GM21737 (cell line): ENCODE measurements at regions not wholly inside any gene's neighbourhood (a gene's known extent, or its start where the extent isn't known, plus 50 kb on each side); places are given as distances from the start of the nearest gene placed in this dataset.
A peak's percentile ranks its signal among the peaks of the same experiment; 100 is the strongest.

Experiments
- ATAC-seq: cut with Tn5 transposase; IDR thresholded peaks from one replicate; pipeline ENCODE4 v1.9.1; 2021; ENCODE audit warnings: mild to moderate bottlenecking, moderate library complexity; ENCODE audit not compliant: unreplicated experiment

- ATAC-seq, result no peak
Measured at GRCh38 chr2:181185421-181185820, 205.0 kb downstream of the UBE2E3 start.

- no peak for ATAC-seq
Measured at GRCh38 chr2:181185948-181186347, 205.5 kb downstream of the UBE2E3 start.

- no peak for ATAC-seq
Measured at GRCh38 chr2:181188605-181189004, 208.2 kb downstream of the UBE2E3 start.

- ATAC-seq, result no peak
Measured at GRCh38 chr2:181189951-181190350, 209.5 kb downstream of the UBE2E3 start.

GRCh38 chr2:181190711-181191110 is 210.3 kb downstream of the UBE2E3 start:
- no peak for ATAC-seq

- ATAC-seq, result no peak
Measured at GRCh38 chr2:181193550-181193949, 213.1 kb downstream of the UBE2E3 start.

GRCh38 chr2:181196401-181196800 is 216.0 kb downstream of the UBE2E3 start:
- no peak for ATAC-seq

GRCh38 chr2:181197140-181197760 is 216.8 kb downstream of the UBE2E3 start:
- no peak for ATAC-seq

GRCh38 chr2:181198183-181198864 is 217.9 kb downstream of the UBE2E3 start:
- no peak for ATAC-seq

- no peak for ATAC-seq
Measured at GRCh38 chr2:181203412-181203811, 223.0 kb downstream of the UBE2E3 start.

- no peak for ATAC-seq
Measured at GRCh38 chr2:181203916-181204315, 223.5 kb downstream of the UBE2E3 start.

- ATAC-seq, result no peak
Measured at GRCh38 chr2:181218401-181218821, 238.0 kb downstream of the UBE2E3 start.

GRCh38 chr2:181223234-181223633 is 234.0 kb upstream of the ITGA4 start:
- no peak for ATAC-seq

- ATAC-seq, result no peak
Measured at GRCh38 chr2:181224866-181225265, 232.3 kb upstream of the ITGA4 start.

- no peak for ATAC-seq
Measured at GRCh38 chr2:181228661-181229060, 228.5 kb upstream of the ITGA4 start.

- ATAC-seq, result no peak
Measured at GRCh38 chr2:181231151-181231550, 226.0 kb upstream of the ITGA4 start.

GRCh38 chr2:181231886-181232621 is 225.1 kb upstream of the ITGA4 start:
- no peak for ATAC-seq

GRCh38 chr2:181234487-181234891 is 222.7 kb upstream of the ITGA4 start:
- ATAC-seq, result no peak

- no peak for ATAC-seq
Measured at GRCh38 chr2:181235011-181235410, 222.2 kb upstream of the ITGA4 start.

GRCh38 chr2:181235683-181236459 is 221.3 kb upstream of the ITGA4 start:
- peak; percentile 96 for ATAC-seq

- ATAC-seq, result no peak
Measured at GRCh38 chr2:181239201-181239799, 217.9 kb upstream of the ITGA4 start.
